HG02642 (cell line): ENCODE measurements at regions not wholly inside any gene's neighbourhood (a gene's known extent, or its start where the extent isn't known, plus 50 kb on each side); places are given as distances from the start of the nearest gene placed in this dataset.

Experiments used
- ATAC-seq: cut with Tn5 transposase; IDR thresholded peaks from one replicate; pipeline ENCODE4 v1.9.1; 2021; ENCODE audit warnings: mild to moderate bottlenecking; ENCODE audit not compliant: unreplicated experiment, poor library complexity

DNA sequence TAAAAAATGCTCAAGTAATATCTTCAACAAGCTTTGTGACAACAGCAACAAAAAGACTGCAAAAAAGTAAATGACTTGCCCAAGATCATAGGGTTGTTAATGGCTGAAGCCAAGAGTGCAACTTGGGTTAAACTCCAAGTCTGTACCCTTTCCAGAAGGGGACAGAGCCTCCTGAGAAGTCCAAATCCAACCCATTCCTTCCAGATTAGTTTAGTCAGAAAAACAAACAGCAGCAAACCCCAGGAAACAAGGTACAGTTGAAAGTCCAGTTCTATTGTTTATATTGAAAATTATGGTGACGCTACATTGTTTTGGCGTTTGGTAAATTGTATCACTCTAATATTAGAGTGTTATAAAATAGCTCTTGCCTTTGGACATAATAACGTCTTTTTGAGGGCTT, 239.9 kb downstream of the SPTSSA start:
- no peak for ATAC-seq

DNA sequence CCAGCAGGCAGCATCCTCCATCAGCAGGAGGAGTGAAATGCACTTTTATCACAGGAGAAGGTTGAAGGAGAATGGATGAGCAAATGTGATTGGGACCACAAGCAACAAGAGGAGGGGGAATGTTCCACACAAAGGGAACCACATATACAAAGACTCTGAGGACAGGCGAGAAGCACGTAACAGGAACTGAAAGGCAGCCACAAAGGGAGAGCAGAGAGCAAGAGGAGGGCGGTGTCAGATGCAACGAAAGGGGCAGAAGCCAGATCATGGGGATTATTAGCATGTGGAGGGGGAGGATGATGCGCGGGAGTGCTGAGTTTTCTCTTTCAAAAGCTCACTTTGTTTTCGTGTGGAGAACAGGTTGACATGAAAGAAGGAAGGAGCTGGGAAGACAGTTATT, 241.1 kb downstream of the SPTSSA start:
- ATAC-seq: peak; percentile 91

DNA sequence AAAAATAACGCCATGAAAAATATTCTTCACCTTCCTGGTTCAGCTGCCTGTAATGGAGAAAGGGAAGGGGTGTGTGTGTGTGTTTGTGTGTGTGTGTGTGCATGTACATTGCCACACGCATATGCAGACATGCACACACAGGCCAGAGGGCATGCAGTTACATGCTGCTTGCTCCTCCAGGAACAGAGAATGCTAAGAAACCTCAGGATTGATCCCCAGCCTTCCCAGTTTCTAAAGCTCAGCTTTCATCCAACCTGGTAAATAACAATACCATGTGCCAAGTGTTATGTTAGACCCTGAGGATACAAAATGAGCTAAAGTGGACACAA, 241.7 kb downstream of the SPTSSA start:
- no peak for ATAC-seq

DNA sequence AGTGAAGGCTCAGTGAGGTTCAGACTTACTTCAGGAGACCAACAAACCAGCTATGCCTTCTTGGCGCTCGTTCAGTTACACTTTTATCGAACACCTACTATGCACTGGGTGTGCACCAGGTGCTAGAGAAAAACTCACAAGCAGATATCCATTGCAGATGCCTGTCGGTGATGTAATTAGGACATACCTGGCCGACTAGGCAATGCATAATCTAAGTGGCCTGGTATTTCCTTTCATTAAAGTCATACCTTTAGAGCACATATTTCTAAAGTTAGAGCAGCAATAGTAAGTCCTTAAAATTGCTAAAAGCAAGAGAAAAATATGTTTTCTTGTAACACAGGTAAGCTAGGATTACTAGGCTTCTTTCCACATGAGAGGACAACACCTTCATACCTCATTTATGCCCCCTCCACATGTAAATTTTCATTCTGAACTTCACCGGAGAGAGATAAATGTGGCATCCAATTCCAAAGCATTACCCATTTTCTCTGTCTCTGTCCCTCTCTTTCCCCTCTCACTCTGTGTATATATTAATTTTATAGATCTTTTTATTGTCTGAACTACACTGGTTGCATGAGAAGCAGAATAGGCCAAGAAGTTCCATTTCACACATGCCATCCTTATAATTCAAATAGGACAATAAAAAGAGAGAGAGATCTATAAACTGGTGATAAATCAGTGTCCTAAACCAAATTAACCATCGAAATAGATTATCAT, 242.2 kb downstream of the SPTSSA start:
- ATAC-seq: no peak

DNA sequence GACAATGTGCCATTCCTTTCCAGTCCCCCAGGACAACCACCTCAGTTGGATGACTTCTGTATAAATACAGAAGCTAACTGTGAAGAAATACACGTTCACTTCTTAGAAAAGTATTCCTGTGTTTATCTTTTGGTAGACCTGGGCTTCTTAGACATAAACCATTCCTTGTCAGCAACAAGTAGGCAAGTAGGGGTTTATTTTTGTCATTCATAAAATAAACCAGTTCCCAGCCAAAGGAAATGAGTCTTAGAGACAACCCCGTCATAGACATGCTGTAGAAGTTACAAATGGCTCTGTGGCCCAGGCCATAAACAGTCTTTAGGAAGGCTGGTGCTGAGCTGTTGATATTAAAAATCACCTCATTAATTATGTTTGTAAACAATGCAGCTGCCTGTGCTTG, 243.2 kb downstream of the SPTSSA start:
- no peak for ATAC-seq

DNA sequence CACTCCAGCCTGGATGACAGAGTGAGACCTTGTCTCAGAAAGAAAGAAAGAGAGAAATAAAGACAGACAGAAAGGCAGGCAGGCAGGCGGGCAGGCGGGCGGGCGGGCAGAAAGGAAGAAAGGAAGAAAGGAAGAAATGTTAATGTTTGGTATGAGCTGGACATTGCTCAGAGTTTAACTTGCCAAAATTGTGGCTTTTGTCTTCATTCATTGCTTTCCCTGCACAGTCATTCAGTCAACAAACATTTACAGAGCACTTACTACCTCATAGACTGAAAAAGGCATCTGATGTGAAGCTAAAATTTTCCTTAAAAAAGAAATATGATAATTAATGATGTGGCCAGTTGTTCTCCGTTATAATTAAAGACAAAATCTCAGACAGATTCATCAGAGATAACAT, 247.1 kb downstream of the SPTSSA start:
- ATAC-seq: no peak

DNA sequence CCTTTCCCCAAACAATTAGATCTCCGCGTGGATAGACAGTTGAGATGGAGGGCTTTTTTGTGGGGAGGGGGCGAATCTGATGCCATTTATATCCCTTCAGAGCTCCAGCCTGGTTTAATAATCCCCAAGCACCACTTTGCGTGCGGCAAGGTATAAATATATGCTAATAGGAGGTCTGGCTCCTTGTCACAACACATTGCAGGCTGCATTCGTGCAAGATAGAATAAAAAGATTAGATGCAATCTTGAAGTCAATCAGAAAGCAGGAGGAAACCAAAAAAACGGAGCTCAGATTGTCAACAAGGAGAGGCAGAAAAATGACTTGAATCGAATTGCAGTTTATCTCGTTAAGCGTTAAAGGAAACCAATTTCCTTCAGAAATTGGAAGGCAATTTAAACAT, 248.7 kb downstream of the SPTSSA start:
- no peak for ATAC-seq

DNA sequence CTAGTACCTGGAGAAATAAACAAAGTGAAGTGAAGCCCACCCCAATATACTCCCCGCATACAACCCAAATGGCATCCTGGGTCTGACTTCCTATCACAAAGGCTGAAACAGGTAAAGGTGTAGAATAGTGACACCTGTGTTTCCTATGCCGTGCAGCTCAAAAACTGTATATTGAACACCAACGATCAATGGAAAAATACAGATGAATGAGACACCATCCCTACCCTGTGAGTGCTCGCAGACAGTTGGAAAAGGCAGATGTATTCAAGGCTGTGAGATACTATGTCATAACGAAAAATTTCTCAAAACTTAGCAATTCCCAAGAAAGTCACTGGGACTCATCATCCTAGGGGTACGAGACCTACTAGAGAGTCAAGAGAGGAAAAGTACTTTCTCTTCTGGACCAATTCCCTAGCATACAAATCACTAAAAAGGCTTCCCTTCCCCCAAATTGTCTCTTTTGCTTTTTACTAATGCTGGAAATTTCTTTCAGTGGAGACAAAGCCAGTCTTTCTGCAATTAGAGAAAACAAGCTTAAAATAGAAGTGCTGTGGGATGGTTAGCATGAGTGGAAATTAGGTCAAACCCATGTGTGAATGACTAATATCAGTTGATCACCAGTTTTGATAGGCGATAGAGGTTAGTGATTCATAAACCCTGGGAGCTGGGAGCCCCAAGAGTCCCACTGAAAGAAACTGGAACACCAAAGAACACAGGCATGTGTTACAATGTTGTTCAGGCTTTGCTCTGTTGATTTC, 249.7 kb downstream of the SPTSSA start:
- ATAC-seq: peak; percentile 13

DNA sequence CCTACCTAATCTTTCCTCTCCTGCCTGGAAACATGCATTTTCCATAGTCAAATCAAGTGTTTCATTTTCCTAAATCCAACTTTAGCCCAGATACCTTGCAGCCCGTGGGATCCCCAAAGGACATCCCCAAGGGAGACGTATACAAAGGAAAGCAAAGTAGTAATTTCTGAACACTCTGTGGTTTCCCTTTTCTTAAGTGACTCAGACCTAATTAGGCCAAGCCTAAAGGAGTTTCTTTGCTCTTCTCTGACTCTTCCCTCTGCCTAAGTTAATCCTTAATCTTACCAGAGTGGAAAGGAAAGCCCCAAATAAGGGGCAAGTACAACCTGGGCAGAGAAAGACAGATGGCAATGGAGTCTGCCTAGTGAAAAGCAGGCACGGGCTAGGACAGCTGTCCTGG, 250.3 kb downstream of the SPTSSA start:
- ATAC-seq: peak; percentile 84

DNA sequence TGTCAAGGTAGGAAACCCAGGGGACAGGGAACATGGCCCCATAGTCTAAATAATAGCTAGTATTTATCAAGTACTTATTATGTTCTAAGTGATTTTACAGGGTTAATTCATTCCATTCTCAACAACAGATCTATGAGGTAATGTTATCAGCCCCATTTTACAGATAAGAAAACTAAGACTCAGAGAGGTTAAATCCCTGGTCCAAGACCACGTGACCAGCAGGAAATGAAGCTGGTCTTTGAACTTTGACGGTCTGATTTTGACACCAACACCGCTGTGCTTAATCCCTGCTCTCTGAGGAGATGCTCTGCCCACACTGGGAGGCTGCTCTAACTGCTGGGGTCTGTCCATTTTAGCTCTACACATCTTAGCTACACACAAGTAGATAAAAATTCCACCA, 253.5 kb downstream of the SPTSSA start:
- no peak for ATAC-seq

DNA sequence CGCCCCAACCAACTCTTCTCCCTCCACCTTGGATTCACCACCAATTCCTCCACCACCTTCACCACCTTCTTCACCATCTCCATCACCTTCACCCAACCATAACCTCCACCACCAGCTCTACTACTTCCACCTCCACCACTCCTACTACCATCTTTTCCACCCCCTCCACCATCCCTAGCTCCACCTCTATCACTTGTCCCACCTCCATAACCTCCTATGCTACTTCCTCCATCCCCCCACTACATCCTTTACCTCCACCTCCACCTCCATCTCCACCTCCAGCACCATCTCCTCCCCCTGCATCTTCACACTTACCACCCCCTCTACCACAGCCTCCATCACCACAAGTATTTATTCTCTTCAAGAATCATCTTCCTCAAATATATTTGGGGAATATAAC, 254.9 kb upstream of the EGLN3 start:
- no peak for ATAC-seq

DNA sequence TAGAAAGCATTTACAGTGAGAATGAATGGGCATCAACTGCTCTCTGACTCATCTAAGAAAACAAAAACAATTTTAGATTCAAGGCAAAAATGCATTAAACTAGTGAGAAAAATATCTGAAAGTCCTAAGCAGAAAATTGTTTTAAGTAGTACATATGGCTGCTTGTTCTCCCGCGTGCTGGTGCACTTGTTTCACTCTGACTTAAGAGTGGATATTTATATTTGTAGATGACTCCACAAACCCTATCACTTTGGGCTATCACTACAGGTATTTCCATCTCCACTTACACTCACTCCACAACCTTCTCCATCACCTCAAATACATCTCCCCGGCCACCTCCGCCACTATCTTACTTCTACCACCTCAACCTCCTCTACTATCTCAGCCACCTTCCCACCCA, 253.9 kb upstream of the EGLN3 start:
- ATAC-seq: no peak

DNA sequence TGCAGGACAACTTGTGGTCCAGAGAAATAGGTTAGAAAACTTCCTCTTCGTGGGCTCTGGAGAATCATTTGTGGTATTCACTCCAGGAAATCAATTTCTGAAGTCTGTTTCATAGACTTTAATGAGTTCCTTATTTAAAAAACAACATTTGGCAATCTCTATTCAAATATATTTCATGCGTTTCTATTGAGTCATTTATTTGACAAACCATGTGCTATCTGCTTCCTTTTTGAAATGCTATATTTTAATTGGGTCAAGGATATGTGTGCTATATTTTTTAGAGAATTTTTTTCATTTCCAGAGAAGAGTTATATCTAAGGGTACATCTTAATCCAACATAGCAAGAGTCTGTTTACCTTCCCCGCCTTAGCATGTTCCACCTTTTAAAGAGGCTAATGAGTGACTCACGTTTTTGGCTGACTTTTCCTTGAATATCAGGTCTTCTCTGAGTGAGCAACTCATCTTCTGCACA, 252.4 kb upstream of the EGLN3 start:
- ATAC-seq: no peak

DNA sequence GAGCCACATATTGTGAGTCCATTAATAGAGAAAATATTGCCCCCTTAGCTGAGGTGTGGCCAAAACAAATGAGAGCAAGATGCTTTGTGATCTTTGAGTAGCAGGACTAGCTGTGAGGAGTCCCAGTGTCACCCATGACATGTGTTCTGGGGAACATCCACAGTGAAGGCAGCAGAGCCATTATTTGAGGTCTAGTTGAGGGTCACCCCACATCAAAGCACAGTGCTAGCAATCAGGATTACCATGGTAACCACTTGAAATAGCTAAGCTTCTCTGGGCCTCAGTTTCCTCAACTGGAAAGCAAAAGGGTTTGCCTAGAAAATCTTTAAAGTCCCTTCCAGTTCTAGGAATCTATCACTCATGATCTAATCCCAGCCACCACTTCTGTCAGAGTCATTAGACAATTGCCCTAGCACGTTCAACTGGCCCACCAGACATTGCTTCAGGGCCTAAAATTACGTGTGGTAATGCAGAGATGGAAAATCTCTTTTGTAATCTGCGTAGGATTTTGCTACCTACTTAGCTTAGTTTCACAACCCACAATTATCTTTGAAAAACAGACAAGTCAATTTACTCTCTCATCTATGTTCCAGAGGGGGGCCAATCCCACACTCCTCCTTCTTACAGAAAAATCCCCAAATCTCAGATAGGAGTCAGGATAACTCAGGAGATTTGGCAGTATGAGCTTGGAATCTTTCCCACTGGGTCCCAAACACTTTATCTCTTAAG, 251.2 kb upstream of the EGLN3 start:
- ATAC-seq: no peak

DNA sequence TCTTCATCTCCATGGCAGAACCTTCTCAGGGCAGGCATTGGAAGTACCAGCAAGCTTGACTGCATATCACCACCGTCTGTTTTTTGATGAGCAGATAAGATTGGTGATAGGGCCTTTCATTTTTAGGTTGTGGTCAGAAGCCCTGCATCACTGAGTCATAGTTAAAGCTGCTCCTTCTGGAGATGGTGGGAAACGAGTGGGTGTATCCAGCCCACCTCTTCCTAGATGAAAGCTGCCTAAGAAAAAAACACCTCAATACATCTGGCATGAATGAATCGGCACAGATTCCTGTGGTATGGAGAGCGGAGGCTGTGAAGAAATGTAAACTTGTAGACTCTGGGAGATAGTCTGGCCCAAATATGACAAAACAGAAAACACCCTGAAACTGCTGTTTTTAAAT, 248.7 kb upstream of the EGLN3 start:
- no peak for ATAC-seq

DNA sequence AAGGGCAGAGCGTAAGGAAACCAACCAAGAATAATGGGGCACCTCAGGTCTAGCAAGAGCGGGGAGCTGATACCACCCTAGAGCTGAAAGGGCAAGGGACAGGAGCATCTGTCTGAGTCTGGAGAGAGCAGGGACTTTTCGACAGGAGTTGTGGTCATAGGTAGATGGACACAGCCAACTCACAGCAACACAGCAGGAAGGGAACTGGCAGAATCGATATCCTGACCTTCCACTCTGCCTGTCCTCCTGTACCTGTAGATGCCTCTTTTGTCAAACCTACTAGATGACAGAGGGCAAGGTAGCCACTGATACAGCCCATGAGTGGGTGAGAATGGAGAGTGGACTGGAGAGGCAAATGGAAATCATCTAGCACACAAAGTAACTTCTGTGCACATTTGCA, 247.2 kb upstream of the EGLN3 start:
- no peak for ATAC-seq

DNA sequence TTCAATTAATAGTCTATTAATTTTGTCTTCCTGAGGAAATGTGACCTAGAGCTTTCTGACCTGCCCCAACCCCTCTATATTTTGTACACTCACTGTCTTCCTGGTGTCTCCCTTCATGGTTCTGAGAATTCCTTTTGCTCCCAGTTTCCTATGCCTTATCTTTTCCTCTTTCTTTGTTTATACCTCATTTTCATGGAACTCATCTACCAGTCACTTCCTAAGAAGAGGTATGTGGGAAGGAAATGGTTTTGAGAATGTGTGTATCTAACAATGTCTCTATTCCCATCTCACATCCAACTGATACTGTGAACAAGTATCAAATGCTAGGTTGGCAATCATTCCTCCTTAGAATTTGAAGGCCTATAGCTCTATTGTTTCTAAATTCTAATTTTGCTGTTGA, 245.1 kb upstream of the EGLN3 start:
- ATAC-seq: no peak

DNA sequence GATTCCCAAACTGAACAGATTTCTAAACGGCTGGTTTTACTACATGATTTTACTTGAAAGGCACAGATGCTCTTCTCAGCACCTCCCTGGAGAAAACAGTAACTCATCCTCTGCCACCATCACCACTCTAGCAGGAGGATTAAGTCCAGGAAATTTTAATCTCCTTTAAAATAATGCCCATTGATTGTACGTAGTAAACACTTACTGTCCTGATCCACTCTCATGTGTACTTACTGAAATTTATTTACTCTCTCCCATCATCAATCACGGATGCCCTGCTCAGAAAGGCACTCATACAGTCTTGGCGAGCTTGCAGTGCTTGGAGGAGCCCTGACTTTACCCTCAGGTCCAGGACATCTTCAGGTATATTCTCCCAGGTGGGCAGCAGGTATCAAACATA, 239.8 kb upstream of the EGLN3 start:
- no peak for ATAC-seq

DNA sequence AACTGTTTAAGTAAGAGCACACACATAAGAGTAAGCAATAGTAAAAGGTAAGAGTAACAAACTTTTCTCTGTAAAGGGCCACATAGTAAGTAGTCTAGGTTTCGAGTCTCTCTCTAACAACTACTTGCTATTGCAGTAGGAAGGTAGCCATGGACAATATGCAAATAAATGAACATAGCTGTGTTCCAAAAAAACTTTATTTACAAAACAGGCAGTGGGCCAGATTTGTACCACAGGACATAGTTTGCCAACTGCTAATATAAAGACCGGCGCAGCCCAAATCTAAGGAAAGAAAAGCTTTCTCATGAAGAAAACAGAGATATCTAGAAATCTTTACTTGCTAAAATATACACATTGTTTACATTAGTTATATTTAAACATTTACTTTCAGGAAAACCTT, 239.0 kb upstream of the EGLN3 start:
- ATAC-seq: no peak

DNA sequence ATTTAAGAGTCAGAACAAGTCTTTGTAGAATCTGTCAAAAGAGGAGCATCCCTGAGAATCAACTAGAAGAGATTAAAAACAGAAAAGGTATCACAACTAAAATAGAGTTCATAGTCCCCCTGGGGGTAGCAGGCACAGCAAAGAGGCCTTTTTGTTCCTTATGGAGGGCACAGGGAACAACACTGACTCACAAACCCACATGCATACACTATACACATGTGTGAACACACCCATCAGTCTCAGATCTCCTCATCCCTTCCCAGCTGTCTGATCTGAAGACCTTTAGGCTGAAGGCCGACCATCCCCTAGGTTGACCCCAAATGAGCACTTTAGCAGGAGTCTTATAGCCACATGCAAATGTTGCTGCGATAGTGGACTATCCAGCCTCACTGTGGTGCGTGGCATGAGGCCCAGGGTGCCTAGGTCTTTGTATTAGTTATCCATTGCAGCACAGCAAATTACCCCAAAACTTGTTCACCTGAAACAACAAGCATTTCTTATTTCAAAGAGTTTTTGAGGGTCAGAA, 236.7 kb upstream of the EGLN3 start:
- ATAC-seq: no peak

DNA sequence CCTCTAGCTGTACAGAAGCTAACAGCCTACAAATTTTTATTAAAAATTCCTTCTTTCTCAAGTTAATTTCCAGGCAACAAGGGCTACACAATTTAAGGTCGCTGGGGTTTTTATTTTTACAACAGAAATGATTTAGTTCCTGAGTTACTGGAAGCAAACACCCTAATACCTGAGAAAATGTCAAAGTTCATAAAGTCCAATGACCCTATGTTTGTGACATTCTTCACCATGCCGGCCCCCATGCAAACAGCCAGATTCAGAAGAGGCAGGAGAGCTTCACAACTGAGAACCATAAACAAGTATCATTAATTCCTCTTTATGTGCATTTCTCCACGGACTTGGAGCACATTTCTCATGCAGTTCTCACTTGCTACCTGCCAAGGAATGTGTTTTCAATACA, 236.2 kb upstream of the EGLN3 start:
- no peak for ATAC-seq
